ENCODE measurements at regions not wholly inside any gene's neighbourhood (a gene's known extent, or its start where the extent isn't known, plus 50 kb on each side); places are given as distances from the start of the nearest gene placed in this dataset.

DNA sequence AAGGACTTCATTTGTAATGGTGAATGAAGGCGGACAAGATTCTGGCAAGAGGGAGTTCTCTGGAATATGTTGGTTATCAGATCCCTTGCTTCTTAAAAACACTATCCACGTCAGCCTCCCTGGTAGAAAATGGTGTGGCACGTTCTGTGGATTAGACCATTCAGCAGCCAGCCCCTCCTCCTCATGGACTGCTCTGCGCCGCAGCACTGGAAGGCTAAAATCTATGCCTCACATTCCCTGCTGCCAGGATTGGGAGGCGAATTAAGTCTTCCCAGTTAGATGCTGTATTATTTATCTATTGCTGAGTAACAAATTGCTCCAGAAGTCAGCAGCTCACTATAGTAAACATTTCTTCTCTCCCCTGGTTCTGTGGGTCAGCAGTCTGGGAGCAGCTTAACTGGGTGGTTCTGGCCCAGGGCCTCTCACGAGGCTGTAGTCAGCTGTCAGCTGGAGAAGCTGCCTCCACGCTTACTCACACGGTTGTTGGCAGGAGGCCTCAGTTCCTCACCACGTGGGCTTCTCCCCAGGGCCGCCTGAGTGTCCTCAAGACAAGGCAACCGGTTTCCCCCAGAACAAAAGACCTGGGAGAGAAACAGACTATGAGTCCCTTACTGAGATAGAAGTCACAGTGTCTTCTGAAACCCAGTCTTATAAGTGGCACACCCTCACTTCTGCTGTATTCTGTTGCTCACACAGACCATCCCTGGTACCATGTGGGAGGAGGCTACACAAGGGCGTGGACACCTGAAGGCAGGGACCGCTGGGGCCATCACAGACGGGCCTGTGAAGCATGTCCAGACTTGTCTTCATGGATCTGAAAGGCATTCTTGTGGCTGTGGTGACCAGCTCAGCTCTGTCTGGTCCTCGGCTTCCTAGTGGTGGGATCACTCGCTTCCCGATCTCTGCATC lies 101.0 kb downstream of the NRN1 start:
- TF ChIP-seq, protein P1, sequence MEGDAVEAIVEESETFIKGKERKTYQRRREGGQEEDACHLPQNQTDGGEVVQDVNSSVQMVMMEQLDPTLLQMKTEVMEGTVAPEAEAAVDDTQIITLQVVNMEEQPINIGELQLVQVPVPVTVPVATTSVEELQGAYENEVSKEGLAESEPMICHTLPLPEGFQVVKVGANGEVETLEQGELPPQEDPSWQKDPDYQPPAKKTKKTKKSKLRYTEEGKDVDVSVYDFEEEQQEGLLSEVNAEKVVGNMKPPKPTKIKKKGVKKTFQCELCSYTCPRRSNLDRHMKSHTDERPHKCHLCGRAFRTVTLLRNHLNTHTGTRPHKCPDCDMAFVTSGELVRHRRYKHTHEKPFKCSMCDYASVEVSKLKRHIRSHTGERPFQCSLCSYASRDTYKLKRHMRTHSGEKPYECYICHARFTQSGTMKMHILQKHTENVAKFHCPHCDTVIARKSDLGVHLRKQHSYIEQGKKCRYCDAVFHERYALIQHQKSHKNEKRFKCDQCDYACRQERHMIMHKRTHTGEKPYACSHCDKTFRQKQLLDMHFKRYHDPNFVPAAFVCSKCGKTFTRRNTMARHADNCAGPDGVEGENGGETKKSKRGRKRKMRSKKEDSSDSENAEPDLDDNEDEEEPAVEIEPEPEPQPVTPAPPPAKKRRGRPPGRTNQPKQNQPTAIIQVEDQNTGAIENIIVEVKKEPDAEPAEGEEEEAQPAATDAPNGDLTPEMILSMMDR (IDR thresholded peaks at IDR 0.05; ENCODE audit: low read length): no peak
- no peak for TF ChIP-seq EZH2 (IDR thresholded peaks at IDR 0.05; ENCODE audit: borderline replicate concordance, low read length)

All from OCI-LY1 (cell line).